ENCODE measurements at regions not wholly inside any gene's neighbourhood (a gene's known extent, or its start where the extent isn't known, plus 50 kb on each side); places are given as distances from the start of the nearest gene placed in this dataset.

DNA sequence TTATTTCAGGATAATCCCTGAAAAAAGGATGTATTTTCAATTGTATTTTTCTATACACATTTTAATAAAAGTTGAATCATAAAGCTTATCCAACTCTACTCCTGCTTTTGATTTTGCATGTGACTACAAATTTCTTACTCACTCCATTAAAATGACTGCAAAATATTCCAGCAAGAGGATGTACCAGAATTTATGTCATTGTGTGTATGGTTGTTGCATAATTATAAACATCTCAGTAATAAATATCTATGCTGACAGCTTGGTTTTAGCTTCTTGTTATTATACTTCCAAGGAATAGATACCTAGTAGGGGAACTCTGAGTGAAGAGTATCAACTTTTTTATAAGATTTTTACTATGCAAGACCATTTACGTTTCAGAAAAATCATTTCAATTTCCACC, 463.2 kb upstream of the RUNX1 start:
- no peaks in the 10 kb centered on the region for H3K27me3 Mint-ChIP-seq (ENCODE audit: low read depth in 3 of 3)
- Histone ChIP-seq H3K4me3 (replicated peaks in 1 of 3; ENCODE audit: low read depth in 2 of 3, low read length in 3 of 3) (no peak overlapping the region), H3K27me3 (ENCODE audit: control insufficient read depth in 2 of 2, insufficient read depth in 2 of 2, low read length in 2 of 2) (no peaks in the 10 kb centered on the region), H3K36me3 (replicated peaks in 1 of 2; ENCODE audit: control insufficient read depth in 1 of 2, insufficient read depth in 2 of 2, low read length in 2 of 2) (no peaks in the 10 kb centered on the region), H3K4me1 (ENCODE audit: control insufficient read depth in 1 of 2, insufficient read depth in 2 of 2, low read length in 2 of 2) (peaks cover 24 to 37% of the 10 kb centered on the region in 2 donors), H2AFZ (ENCODE audit: insufficient read depth, low read depth, low read length, poor library complexity, severe bottlenecking) (no peak overlapping the region), H4K20me1 (ENCODE audit: insufficient read depth, low read length) (no peaks in the 10 kb centered on the region), H3K79me2 (ENCODE audit: insufficient read depth, low read length) (no peaks in the 10 kb centered on the region), H3K9ac (ENCODE audit: insufficient read depth, low read length, poor library complexity, severe bottlenecking) (no peak overlapping the region), H3K27ac (ENCODE audit: low read depth in 1 of 2, low read length in 2 of 2) (no peak overlapping the region), H3K9me3 (replicated peaks in 1 of 2; ENCODE audit: control insufficient read depth in 1 of 2, insufficient read depth in 1 of 2, low read length in 2 of 2) (no peaks in the 10 kb centered on the region), H3K4me2 (replicated peaks; ENCODE audit: extremely low read depth, low read length, poor library complexity, severe bottlenecking) (no peak overlapping the region)
- DNase-seq = no peak
- TF ChIP-seq, protein P1, sequence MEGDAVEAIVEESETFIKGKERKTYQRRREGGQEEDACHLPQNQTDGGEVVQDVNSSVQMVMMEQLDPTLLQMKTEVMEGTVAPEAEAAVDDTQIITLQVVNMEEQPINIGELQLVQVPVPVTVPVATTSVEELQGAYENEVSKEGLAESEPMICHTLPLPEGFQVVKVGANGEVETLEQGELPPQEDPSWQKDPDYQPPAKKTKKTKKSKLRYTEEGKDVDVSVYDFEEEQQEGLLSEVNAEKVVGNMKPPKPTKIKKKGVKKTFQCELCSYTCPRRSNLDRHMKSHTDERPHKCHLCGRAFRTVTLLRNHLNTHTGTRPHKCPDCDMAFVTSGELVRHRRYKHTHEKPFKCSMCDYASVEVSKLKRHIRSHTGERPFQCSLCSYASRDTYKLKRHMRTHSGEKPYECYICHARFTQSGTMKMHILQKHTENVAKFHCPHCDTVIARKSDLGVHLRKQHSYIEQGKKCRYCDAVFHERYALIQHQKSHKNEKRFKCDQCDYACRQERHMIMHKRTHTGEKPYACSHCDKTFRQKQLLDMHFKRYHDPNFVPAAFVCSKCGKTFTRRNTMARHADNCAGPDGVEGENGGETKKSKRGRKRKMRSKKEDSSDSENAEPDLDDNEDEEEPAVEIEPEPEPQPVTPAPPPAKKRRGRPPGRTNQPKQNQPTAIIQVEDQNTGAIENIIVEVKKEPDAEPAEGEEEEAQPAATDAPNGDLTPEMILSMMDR (IDR thresholded peaks at IDR 0.05) = no peak
- WGBS (ENCODE audit: insufficient coverage) = no CpG with 5 or more reads among the region's 1 CpG
- H3K4me3 Mint-ChIP-seq = no peak overlapping the region
- peaks cover 29% of the 10 kb centered on the region for H3K4me1 Mint-ChIP-seq
- intact Hi-C loops (cut with micrococcal nuclease) = no loop called here
- H3K9me3 Mint-ChIP-seq = no peaks in the 10 kb centered on the region
- no peak overlapping the region for H3K27ac Mint-ChIP-seq
- no peaks in the 10 kb centered on the region for H3K36me3 Mint-ChIP-seq

DNA sequence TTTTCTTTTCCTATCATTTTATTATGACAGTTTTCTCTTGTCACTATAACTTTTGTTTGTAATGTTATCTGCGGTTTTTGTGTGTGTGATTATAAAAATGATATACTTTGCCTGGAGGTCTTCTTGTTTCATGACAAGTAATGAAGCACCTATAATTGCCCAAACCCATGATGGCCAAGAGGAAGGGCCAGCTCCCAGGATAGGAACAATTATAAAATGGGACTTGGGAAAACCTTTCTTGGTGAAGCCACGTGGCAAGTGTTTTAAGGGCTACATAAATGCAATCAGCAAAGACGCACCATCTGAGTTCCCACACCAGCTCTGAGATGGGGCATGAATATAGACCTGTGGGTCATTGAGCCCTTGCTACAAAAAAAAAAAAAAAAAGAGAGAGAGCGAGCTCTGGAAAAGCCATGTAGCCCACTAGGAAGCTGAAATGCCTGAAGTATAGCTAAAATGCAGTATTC, 462.6 kb upstream of the RUNX1 start:
- Histone ChIP-seq H3K36me3 (replicated peaks in 1 of 2; ENCODE audit: control insufficient read depth in 1 of 2, insufficient read depth in 2 of 2, low read length in 2 of 2) (no peaks in the 10 kb centered on the region), H3K27ac (ENCODE audit: low read depth in 1 of 2, low read length in 2 of 2) (no peak overlapping the region), H3K9me3 (replicated peaks in 1 of 2; ENCODE audit: control insufficient read depth in 1 of 2, insufficient read depth in 1 of 2, low read length in 2 of 2) (no peaks in the 10 kb centered on the region), H3K4me2 (replicated peaks; ENCODE audit: extremely low read depth, low read length, poor library complexity, severe bottlenecking) (no peak overlapping the region), H3K27me3 (ENCODE audit: control insufficient read depth in 2 of 2, insufficient read depth in 2 of 2, low read length in 2 of 2) (no peaks in the 10 kb centered on the region), H2AFZ (ENCODE audit: insufficient read depth, low read depth, low read length, poor library complexity, severe bottlenecking) (no peak overlapping the region), H3K79me2 (ENCODE audit: insufficient read depth, low read length) (no peaks in the 10 kb centered on the region), H4K20me1 (ENCODE audit: insufficient read depth, low read length) (no peaks in the 10 kb centered on the region), H3K9ac (ENCODE audit: insufficient read depth, low read length, poor library complexity, severe bottlenecking) (no peak overlapping the region), H3K4me1 (ENCODE audit: control insufficient read depth in 1 of 2, insufficient read depth in 2 of 2, low read length in 2 of 2) (peaks cover 24 to 37% of the 10 kb centered on the region in 2 donors), H3K4me3 (replicated peaks in 1 of 3; ENCODE audit: low read depth in 2 of 3, low read length in 3 of 3) (no peak overlapping the region)
- Mint-ChIP-seq H3K27me3 (ENCODE audit: low read depth in 3 of 3) (no peaks in the 10 kb centered on the region), H3K4me3 (no peak overlapping the region), H3K9me3 (no peaks in the 10 kb centered on the region), H3K27ac (no peak overlapping the region), H3K36me3 (no peaks in the 10 kb centered on the region), H3K4me1 (peaks cover 29% of the 10 kb centered on the region)
- intact Hi-C loops (cut with micrococcal nuclease) = no loop called here
- 100% methylated on average over 1 of the region's 4 CpGs for WGBS (ENCODE audit: insufficient coverage)
- TF ChIP-seq, protein P1 (IDR thresholded peaks at IDR 0.05) = no peak
- DNase-seq = no peak

Data from CD14-positive monocyte (primary cell).